ENCODE measurements at regions not wholly inside any gene's neighbourhood (a gene's known extent, or its start where the extent isn't known, plus 50 kb on each side); places are given as distances from the start of the nearest gene placed in this dataset.

- H3K9me3 ChIP-seq (ENCODE audit: control insufficient read depth, insufficient read depth, low read length) = no peaks in the 10 kb centered on the region
- no peaks in the 10 kb centered on the region for H3K27me3 ChIP-seq (ENCODE audit: control insufficient read depth, low read length)
- no peaks in the 10 kb centered on the region for H3K4me1 ChIP-seq (ENCODE audit: control insufficient read depth, low read length)
- H3K4me2 ChIP-seq (ENCODE audit: low read length) = no peak overlapping the region
- H3F3A ChIP-seq (ENCODE audit: control insufficient read depth, insufficient read depth) = no peaks in the 10 kb centered on the region
- no peak overlapping the region for H3K4me3 ChIP-seq (ENCODE audit: low read length)
- no peaks in the 10 kb centered on the region for H3K36me3 ChIP-seq (ENCODE audit: control insufficient read depth, low read length)
- no peak overlapping the region for H3K27ac ChIP-seq (ENCODE audit: low read depth, low read length)
- TF ChIP-seq EZH2phosphoT487 (IDR thresholded peaks at IDR 0.05; ENCODE audit: borderline replicate concordance, low read length) (no peak), CTCF (IDR thresholded peaks at IDR 0.05; ENCODE audit: low read depth, low read length, poor library complexity, severe bottlenecking) (no peak)
- H3K9me2 ChIP-seq (replicated peaks; ENCODE audit: control insufficient read depth, low read length) = no peaks in the 10 kb centered on the region
- H3K79me2 ChIP-seq (ENCODE audit: control insufficient read depth, low read length) = no peaks in the 10 kb centered on the region
- no peaks in the 10 kb centered on the region for H4K20me1 ChIP-seq (ENCODE audit: control insufficient read depth, insufficient read depth, low read depth, low read length)
Observed at GRCh38 chr6:21899708-21900107, 306.2 kb downstream of the SOX4 start.

GRCh38 chr6:21900730-21901129, 307.2 kb downstream of the SOX4 start:
- no peaks in the 10 kb centered on the region for H3K9me2 ChIP-seq (replicated peaks; ENCODE audit: control insufficient read depth, low read length)
- H4K20me1 ChIP-seq (ENCODE audit: control insufficient read depth, insufficient read depth, low read depth, low read length) = no peaks in the 10 kb centered on the region
- no peaks in the 10 kb centered on the region for H3K27me3 ChIP-seq (ENCODE audit: control insufficient read depth, low read length)
- no peaks in the 10 kb centered on the region for H3F3A ChIP-seq (ENCODE audit: control insufficient read depth, insufficient read depth)
- H3K79me2 ChIP-seq (ENCODE audit: control insufficient read depth, low read length) = no peaks in the 10 kb centered on the region
- no peak overlapping the region for H3K27ac ChIP-seq (ENCODE audit: low read depth, low read length)
- H3K9me3 ChIP-seq (ENCODE audit: control insufficient read depth, insufficient read depth, low read length) = no peaks in the 10 kb centered on the region
- TF ChIP-seq CTCF (IDR thresholded peaks at IDR 0.05; ENCODE audit: low read depth, low read length, poor library complexity, severe bottlenecking) (no peak), EZH2phosphoT487 (IDR thresholded peaks at IDR 0.05; ENCODE audit: borderline replicate concordance, low read length) (no peak)
- no peak overlapping the region for H3K4me3 ChIP-seq (ENCODE audit: low read length)
- no peaks in the 10 kb centered on the region for H3K4me1 ChIP-seq (ENCODE audit: control insufficient read depth, low read length)
- no peak overlapping the region for H3K4me2 ChIP-seq (ENCODE audit: low read length)
- no peaks in the 10 kb centered on the region for H3K36me3 ChIP-seq (ENCODE audit: control insufficient read depth, low read length)

- H4K20me1 ChIP-seq (ENCODE audit: control insufficient read depth, insufficient read depth, low read depth, low read length) = no peaks in the 10 kb centered on the region
- no peaks in the 10 kb centered on the region for H3K9me2 ChIP-seq (replicated peaks; ENCODE audit: control insufficient read depth, low read length)
- no peaks in the 10 kb centered on the region for H3K79me2 ChIP-seq (ENCODE audit: control insufficient read depth, low read length)
- no peak overlapping the region for H3K27ac ChIP-seq (ENCODE audit: low read depth, low read length)
- no peak for TF ChIP-seq CTCF (IDR thresholded peaks at IDR 0.05; ENCODE audit: low read depth, low read length, poor library complexity, severe bottlenecking)
- no peak for TF ChIP-seq EZH2phosphoT487 (IDR thresholded peaks at IDR 0.05; ENCODE audit: borderline replicate concordance, low read length)
- no peaks in the 10 kb centered on the region for H3F3A ChIP-seq (ENCODE audit: control insufficient read depth, insufficient read depth)
- H3K4me2 ChIP-seq (ENCODE audit: low read length) = no peak overlapping the region
- no peaks in the 10 kb centered on the region for H3K36me3 ChIP-seq (ENCODE audit: control insufficient read depth, low read length)
- no peaks in the 10 kb centered on the region for H3K4me1 ChIP-seq (ENCODE audit: control insufficient read depth, low read length)
- no peak overlapping the region for H3K4me3 ChIP-seq (ENCODE audit: low read length)
- H3K9me3 ChIP-seq (ENCODE audit: control insufficient read depth, insufficient read depth, low read length) = no peaks in the 10 kb centered on the region
- no peaks in the 10 kb centered on the region for H3K27me3 ChIP-seq (ENCODE audit: control insufficient read depth, low read length)
Observed at GRCh38 chr6:21902628-21903169, 309.1 kb downstream of the SOX4 start.

Data from DOHH2 (cell line).